Activated T-cell treated with anti-CD3 and anti-CD28 coated beads, Interleukin-2, amount 50 U/mL, for 48 hours (primary cell): ENCODE measurements at regions not wholly inside any gene's neighbourhood (a gene's known extent, or its start where the extent isn't known, plus 50 kb on each side); places are given as distances from the start of the nearest gene placed in this dataset.

ENCODE experiments used
- DNase-seq, 2 experiments: peaks; one replicate each; pipeline ENCODE4 v3.0.0-alpha.2; 2020

GRCh38 chr18:22114526-22115321 lies 54.7 kb upstream of the GATA6 start:
- no peak for DNase-seq

- DNase-seq: no peak
Measured at GRCh38 chr18:22115573-22115972, 53.8 kb upstream of the GATA6 start.
